ENCODE measurements at regions not wholly inside any gene's neighbourhood (a gene's known extent, or its start where the extent isn't known, plus 50 kb on each side); places are given as distances from the start of the nearest gene placed in this dataset.
"Not testable (repeated sequence)": the region's sequence is repeated elsewhere in the genome, so short reads cannot be mapped to it uniquely, and the experiment has no call there.

GRCh38 chr4:107348188-107349050, 312.3 kb upstream of the DKK2 start:
- DNase-seq (ENCODE audit: low spot score in 2 of 2) (no peak), FAIRE-seq (no peak)

GRCh38 chr4:107333518-107333917, 297.4 kb upstream of the DKK2 start:
- FAIRE-seq (no peak), DNase-seq (ENCODE audit: low spot score in 2 of 2) (no peak)

- DNase-seq (ENCODE audit: low spot score in 2 of 2), result not testable (repeated sequence)
These were observed 296.5 kb upstream of the DKK2 start for GRCh38 chr4:107332656-107333055.

GRCh38 chr4:107330916-107331315, 294.8 kb upstream of the DKK2 start:
- DNase-seq (ENCODE audit: low spot score in 2 of 2), result no peak
- no peak for FAIRE-seq

More at GRCh38 chr4:107332656-107333055, 296.5 kb upstream of the DKK2 start:
- not testable (repeated sequence) for FAIRE-seq

GRCh38 chr4:107319386-107319785, 283.3 kb upstream of the DKK2 start:
- DNase-seq (ENCODE audit: low spot score in 2 of 2) (no peak), FAIRE-seq (no peak)

GRCh38 chr4:107318078-107318477, 282.0 kb upstream of the DKK2 start:
- DNase-seq (ENCODE audit: low spot score in 2 of 2) (no peak), FAIRE-seq (no peak)

- no peak for DNase-seq (ENCODE audit: low spot score in 2 of 2)
- FAIRE-seq, result no peak
These were observed 281.5 kb upstream of the DKK2 start for GRCh38 chr4:107317611-107318010.

- FAIRE-seq, result no peak
- DNase-seq (ENCODE audit: low spot score in 2 of 2), result no peak
These were observed 279.5 kb upstream of the DKK2 start for GRCh38 chr4:107315584-107315983.

GRCh38 chr4:107314156-107314555, 278.0 kb upstream of the DKK2 start:
- DNase-seq (ENCODE audit: low spot score in 2 of 2) (no peak), FAIRE-seq (no peak)

- FAIRE-seq, result no peak
- DNase-seq (ENCODE audit: low spot score in 2 of 2), result no peak
These were observed 276.3 kb upstream of the DKK2 start for GRCh38 chr4:107312366-107312765.

- DNase-seq (ENCODE audit: low spot score in 2 of 2), result no peak
These were observed 268.7 kb upstream of the DKK2 start for GRCh38 chr4:107304699-107305286.

GRCh38 chr4:107299646-107300045, 263.5 kb upstream of the DKK2 start:
- DNase-seq (ENCODE audit: low spot score in 2 of 2) (no peak), FAIRE-seq (no peak)

More at GRCh38 chr4:107304699-107305286, 268.7 kb upstream of the DKK2 start:
- FAIRE-seq, result no peak

GRCh38 chr4:107292979-107293378, 256.9 kb upstream of the DKK2 start:
- FAIRE-seq, result no peak

GRCh38 chr4:107283587-107284559, 247.8 kb upstream of the DKK2 start:
- no peak for DNase-seq (ENCODE audit: low spot score in 2 of 2)
- FAIRE-seq, result no peak

More at GRCh38 chr4:107292979-107293378, 256.9 kb upstream of the DKK2 start:
- DNase-seq (ENCODE audit: low spot score in 2 of 2), result no peak

- FAIRE-seq (no peak), DNase-seq (ENCODE audit: low spot score in 2 of 2) (no peak)
These were observed 243.6 kb upstream of the DKK2 start for GRCh38 chr4:107279733-107280132.

GRCh38 chr4:107278791-107279483, 242.8 kb upstream of the DKK2 start:
- DNase-seq (ENCODE audit: low spot score in 2 of 2), result no peak
- FAIRE-seq, result no peak

GRCh38 chr4:107276052-107276451, 239.9 kb upstream of the DKK2 start:
- no peak for FAIRE-seq
- no peak for DNase-seq (ENCODE audit: low spot score in 2 of 2)

- DNase-seq (ENCODE audit: low spot score in 2 of 2) (no peak), FAIRE-seq (no peak)
These were observed 239.1 kb upstream of the DKK2 start for GRCh38 chr4:107275225-107275624.

- FAIRE-seq (no peak), DNase-seq (ENCODE audit: low spot score in 2 of 2) (no peak)
These were observed 234.5 kb upstream of the DKK2 start for GRCh38 chr4:107270614-107271013.

- no peak for FAIRE-seq
- DNase-seq (ENCODE audit: low spot score in 2 of 2), result no peak
These were observed 233.1 kb upstream of the DKK2 start for GRCh38 chr4:107269175-107269574.
